ENCODE measurements at regions not wholly inside any gene's neighbourhood (a gene's known extent, or its start where the extent isn't known, plus 50 kb on each side); places are given as distances from the start of the nearest gene placed in this dataset.

GRCh38 chr6:149248693-149249369 is 68.7 kb upstream of the TAB2 start:
- Histone ChIP-seq H3K36me3 (ENCODE audit: low read depth, low read length) (no peaks in the 10 kb centered on the region), H3K79me2 (ENCODE audit: low read length) (no peaks in the 10 kb centered on the region), H3K4me2 (ENCODE audit: low read length) (no peak overlapping the region), H3K27me3 (ENCODE audit: low read length) (no peaks in the 10 kb centered on the region), H3K4me1 (ENCODE audit: insufficient read depth, low read length) (peaks cover 13% of the 10 kb centered on the region; the same call in 1 of the 2 replicates), H3K27ac (ENCODE audit: low read length) (no peak overlapping the region), H3K9ac (ENCODE audit: low read length) (no peak overlapping the region), H3F3A (ENCODE audit: low read length, unreplicated experiment) (no peaks in the 10 kb centered on the region), H3K9me2 (replicated peaks; ENCODE audit: low read length) (no peaks in the 10 kb centered on the region), H2AFZ (ENCODE audit: low read length) (no peak overlapping the region), H4K20me1 (ENCODE audit: low read length) (no peaks in the 10 kb centered on the region), H3K9me3 (ENCODE audit: low read length) (no peaks in the 10 kb centered on the region), H3K4me3 (ENCODE audit: low read length) (no peak overlapping the region)
- ChIA-PET CTCF (no interaction called here), POLR2A (ENCODE audit: unreplicated experiment) (no interaction called here)
- ATAC-seq (peak; percentile 61), DNase-seq (peak; percentile 27)
- intact Hi-C loops (cut with micrococcal nuclease), result no loop called here
- TF ChIP-seq EZH2 (IDR thresholded peaks at IDR 0.05; ENCODE audit: low read length, unreplicated experiment), result no peak
- TF ChIP-seq, protein P1, sequence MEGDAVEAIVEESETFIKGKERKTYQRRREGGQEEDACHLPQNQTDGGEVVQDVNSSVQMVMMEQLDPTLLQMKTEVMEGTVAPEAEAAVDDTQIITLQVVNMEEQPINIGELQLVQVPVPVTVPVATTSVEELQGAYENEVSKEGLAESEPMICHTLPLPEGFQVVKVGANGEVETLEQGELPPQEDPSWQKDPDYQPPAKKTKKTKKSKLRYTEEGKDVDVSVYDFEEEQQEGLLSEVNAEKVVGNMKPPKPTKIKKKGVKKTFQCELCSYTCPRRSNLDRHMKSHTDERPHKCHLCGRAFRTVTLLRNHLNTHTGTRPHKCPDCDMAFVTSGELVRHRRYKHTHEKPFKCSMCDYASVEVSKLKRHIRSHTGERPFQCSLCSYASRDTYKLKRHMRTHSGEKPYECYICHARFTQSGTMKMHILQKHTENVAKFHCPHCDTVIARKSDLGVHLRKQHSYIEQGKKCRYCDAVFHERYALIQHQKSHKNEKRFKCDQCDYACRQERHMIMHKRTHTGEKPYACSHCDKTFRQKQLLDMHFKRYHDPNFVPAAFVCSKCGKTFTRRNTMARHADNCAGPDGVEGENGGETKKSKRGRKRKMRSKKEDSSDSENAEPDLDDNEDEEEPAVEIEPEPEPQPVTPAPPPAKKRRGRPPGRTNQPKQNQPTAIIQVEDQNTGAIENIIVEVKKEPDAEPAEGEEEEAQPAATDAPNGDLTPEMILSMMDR (conservative IDR thresholded peaks at IDR 0.05; ENCODE audit: low read depth, low read length), result no peak
- no TSS peak for BruUV-seq (replicated peaks)

DNA sequence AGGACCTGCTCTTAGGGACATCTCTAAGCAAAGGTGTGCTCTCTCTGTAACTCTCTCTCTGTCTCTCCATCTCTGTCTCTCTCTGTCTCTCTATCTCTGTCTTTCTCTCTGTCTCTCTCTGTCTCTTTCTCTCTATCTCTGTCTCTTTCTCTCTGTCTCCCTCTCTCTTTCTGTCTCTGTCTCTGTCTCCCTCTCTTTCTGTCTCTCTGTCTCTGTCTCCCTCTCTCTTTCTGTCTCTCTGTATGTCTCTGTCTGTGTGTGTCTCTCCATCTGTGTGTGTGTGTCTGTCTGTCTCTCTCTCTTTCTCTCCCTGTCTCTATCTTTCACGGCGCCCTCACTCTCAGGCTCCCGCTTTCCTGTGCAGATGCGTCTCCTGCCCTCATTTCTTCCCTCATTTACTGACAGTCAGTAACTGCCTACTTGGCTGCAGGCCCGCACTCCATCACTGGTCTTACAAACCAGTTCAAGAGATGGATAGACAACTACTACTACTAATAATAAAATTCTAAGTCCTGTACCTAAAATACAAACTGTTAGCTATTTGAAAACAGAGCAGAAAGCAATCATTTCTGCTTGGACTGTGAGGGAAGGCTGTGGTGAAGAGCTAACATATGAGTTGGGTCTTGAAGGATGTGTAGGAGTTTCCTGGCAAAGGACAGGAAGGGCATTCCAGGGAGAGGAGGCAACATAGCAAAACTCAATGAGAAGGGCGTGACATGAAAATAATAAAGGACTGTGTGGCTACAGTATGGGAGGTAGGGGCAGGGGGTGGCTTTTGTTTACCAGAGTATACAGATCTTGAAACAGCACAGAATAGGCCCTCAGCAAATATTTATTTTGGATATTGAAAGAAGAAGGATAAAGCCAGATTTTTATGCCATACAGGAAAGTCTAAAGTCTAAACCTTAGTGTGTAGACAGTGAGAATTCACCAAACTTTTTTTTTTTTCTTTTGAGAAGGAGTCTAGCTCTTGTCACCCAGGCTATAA is 67.8 kb upstream of the TAB2 start:
- ATAC-seq (peak; percentile 81), DNase-seq (peak; percentile 37)
- Histone ChIP-seq H3K9me3 (ENCODE audit: low read length) (no peaks in the 10 kb centered on the region), H4K20me1 (ENCODE audit: low read length) (no peaks in the 10 kb centered on the region), H3F3A (ENCODE audit: low read length, unreplicated experiment) (no peaks in the 10 kb centered on the region), H3K4me3 (ENCODE audit: low read length) (no peak overlapping the region), H3K9me2 (replicated peaks; ENCODE audit: low read length) (no peaks in the 10 kb centered on the region), H3K9ac (ENCODE audit: low read length) (no peak overlapping the region), H3K36me3 (ENCODE audit: low read depth, low read length) (no peaks in the 10 kb centered on the region), H3K79me2 (ENCODE audit: low read length) (no peaks in the 10 kb centered on the region), H2AFZ (ENCODE audit: low read length) (no peak overlapping the region), H3K4me1 (ENCODE audit: insufficient read depth, low read length) (peaks cover 13% of the 10 kb centered on the region; the same call in 1 of the 2 replicates), H3K27me3 (ENCODE audit: low read length) (no peaks in the 10 kb centered on the region), H3K27ac (ENCODE audit: low read length) (no peak overlapping the region), H3K4me2 (ENCODE audit: low read length) (no peak overlapping the region)
- ChIA-PET POLR2A (ENCODE audit: unreplicated experiment) (no interaction called here), CTCF (no interaction called here)
- no peak for TF ChIP-seq EZH2phosphoT487 (IDR thresholded peaks at IDR 0.05; ENCODE audit: borderline replicate concordance, low read length)
- TF ChIP-seq, protein P1 (conservative IDR thresholded peaks at IDR 0.05; ENCODE audit: low read depth, low read length), result no peak
- TF ChIP-seq EZH2 (IDR thresholded peaks at IDR 0.05; ENCODE audit: low read length, unreplicated experiment), result no peak
- no TSS peak for BruUV-seq (replicated peaks)
- intact Hi-C loops (cut with micrococcal nuclease), result no loop called here
